ENCODE measurements at regions not wholly inside any gene's neighbourhood (a gene's known extent, or its start where the extent isn't known, plus 50 kb on each side); places are given as distances from the start of the nearest gene placed in this dataset.
"Not testable (repeated sequence)": the region's sequence is repeated elsewhere in the genome, so short reads cannot be mapped to it uniquely, and the experiment has no call there.

GRCh38 chrX:107348051-107348450 is 101.4 kb upstream of the FRMPD3 start:
- no peak for DNase-seq (ENCODE audit: extremely low spot score)
- POLR2A ChIA-PET, result no interaction called here

DNA sequence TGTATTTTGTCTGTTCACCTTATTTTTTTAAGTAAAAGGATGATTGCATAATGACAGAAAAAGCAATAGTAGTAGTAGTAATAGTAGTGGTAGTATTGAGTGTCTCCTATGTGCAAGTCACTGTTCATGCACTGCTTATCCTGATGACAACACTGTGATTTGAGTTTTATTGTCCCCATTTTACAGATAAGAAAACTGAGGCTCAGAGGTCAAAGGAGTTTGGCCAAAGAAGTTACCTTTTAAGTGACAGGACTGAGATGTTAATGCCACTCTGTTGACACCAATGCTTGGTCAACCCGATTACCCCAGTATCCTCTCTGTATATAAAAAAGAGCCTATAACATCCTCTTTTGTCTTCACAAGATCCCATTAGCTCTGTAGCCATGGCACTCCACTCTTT is 100.5 kb upstream of the FRMPD3 start:
- no peak for TF ChIP-seq CTCF (IDR thresholded peaks at IDR 0.05; ENCODE audit: control extremely low read depth, extremely low read depth, low read depth, missing control alignments)
- POLR2A ChIA-PET, result interaction anchor here (0.5 kb wide), 1 partner anchor 29 kb away, joined by 4 read pairs; no protein-coding TSS in a partner anchor

More at GRCh38 chrX:107348051-107348450, 101.4 kb upstream of the FRMPD3 start:
- CTCF ChIA-PET, result no interaction called here
- no peak for TF ChIP-seq CTCF (IDR thresholded peaks at IDR 0.05; ENCODE audit: control extremely low read depth, extremely low read depth, low read depth, missing control alignments)

DNA sequence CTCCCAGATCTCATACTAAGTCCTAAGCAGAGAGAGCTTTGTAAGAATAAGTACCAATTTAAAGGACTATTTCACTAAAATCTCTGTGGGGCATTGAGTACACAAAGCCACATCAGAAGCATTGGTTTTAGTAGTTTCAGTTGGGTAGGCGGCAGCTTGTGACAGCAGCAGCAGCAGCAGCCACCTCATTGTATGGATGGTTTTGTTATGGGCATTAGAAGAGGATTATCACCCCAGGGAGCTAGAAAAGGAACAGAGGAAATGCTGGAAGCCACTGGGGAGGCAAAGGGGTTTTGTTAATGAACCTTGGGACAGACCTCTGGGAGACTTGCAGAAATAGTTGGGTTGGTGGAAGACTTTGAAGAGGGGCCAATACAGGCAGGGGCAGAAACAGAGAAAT is 93.9 kb upstream of the FRMPD3 start:
- POLR2A ChIA-PET, result no interaction called here
- TF ChIP-seq CTCF (IDR thresholded peaks at IDR 0.05; ENCODE audit: control extremely low read depth, extremely low read depth, low read depth, missing control alignments), result no peak
- DNase-seq (ENCODE audit: extremely low spot score), result no peak
- CTCF ChIA-PET, result no interaction called here

More for the DNA sequence above, 100.5 kb upstream of the FRMPD3 start:
- CTCF ChIA-PET, result no interaction called here
- no peak for DNase-seq (ENCODE audit: extremely low spot score)

DNA sequence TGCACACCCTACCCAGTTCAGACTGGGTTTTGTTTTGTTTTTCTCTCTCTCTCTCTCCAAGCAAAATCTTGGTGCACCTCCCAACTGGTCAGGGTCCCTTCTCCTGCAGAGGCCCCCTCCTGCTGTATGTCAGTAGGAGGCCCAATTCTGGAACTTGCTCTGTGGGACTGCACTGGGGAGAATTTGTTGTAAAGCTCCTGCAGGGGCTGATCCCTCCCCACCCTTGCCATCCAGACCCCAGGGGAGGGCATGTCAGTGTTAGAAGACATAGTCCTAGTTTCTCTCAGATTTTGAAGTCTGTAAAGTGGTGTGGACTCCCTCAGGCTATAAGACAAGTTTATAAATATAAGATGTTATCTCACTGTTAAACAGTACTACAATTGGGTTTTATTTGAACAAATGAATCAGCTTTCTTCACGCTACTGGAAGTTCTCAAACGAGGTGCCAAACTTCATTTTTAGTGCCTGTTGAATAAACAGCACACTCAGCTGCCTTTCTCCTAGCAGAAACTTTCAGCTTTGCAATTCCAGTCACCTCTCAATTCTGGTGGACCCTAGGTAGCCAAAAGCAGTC is 88.6 kb upstream of the FRMPD3 start:
- DNase-seq (ENCODE audit: extremely low spot score), result no peak
- ChIA-PET POLR2A (no interaction called here), CTCF (interaction anchor here (1.1 kb wide), 1 partner anchor 12 kb away, joined by 3 read pairs; no protein-coding TSS in a partner anchor)
- no peak for TF ChIP-seq CTCF (IDR thresholded peaks at IDR 0.05; ENCODE audit: control extremely low read depth, extremely low read depth, low read depth, missing control alignments)

DNA sequence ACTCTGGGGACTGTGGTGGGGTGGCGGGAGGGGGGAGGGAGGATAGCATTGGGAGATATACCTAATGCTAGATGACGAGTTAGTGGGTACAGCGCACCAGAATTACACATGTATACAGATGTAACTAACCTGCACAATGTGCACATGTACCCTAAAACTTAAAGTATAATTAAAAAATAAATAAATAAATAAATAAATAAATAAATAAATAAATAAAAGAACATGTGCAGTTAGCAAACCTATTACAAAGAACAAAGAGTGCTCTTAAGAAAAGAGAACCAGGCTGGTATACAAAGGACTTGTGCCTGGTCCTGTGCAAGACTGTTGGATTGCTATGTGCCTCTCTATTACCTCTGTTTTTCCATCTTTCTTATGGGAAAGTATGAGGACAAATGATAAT is 79.3 kb upstream of the FRMPD3 start:
- CTCF ChIA-PET; DNase-seq (ENCODE audit: extremely low spot score); POLR2A ChIA-PET: not testable (repeated sequence)

DNA sequence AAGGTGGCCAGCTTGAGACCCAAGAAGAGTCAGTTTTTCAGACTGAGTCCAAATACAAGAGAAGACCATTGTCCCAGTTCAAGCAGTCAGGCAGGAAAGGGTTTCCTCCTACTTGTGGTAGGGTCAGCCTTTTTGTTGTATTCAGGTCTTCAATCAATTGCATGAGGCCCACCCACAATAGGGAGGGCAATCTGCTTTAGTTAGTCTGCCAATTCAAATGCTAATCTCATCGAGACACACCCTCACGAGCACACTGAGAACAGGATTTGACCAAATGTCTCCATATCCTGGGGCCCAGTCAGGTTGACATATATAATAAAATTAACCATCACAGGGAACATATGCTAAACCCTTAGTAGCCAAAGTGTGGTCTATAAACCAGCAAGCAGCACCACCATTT is 75.3 kb upstream of the FRMPD3 start:
- POLR2A ChIA-PET, result no interaction called here
- no peak for DNase-seq (ENCODE audit: extremely low spot score)
- CTCF ChIA-PET, result no interaction called here
- no peak for TF ChIP-seq CTCF (IDR thresholded peaks at IDR 0.05; ENCODE audit: control extremely low read depth, extremely low read depth, low read depth, missing control alignments)

DNA sequence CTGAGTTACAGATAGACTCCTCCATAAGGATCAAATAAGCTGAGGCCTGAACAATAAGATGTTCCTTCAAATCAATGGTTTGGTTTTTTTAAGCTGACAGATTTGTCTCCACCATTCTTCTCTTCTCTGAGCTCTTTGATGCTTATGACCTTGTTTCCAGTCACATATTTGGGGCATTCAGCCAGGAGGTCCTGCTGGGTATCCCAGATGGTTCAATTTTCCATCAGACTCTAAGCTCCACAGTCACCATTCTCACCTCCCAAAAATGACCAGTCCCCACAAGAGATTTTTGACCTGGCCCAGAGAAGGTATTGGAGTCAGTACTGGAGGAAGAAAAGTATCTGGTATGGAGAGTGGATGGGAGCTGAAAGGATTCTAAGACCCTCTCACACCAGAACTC is 74.6 kb upstream of the FRMPD3 start:
- CTCF ChIA-PET, result no interaction called here
- no peak for DNase-seq (ENCODE audit: extremely low spot score)
- no peak for TF ChIP-seq CTCF (IDR thresholded peaks at IDR 0.05; ENCODE audit: control extremely low read depth, extremely low read depth, low read depth, missing control alignments)
- POLR2A ChIA-PET, result no interaction called here

- CTCF ChIA-PET; POLR2A ChIA-PET; DNase-seq (ENCODE audit: extremely low spot score): not testable (repeated sequence)
Observed at GRCh38 chrX:107376186-107376585, 73.3 kb upstream of the FRMPD3 start.
